ENCODE measurements at regions not wholly inside any gene's neighbourhood (a gene's known extent, or its start where the extent isn't known, plus 50 kb on each side); places are given as distances from the start of the nearest gene placed in this dataset.
"Not testable (repeated sequence)": the region's sequence is repeated elsewhere in the genome, so short reads cannot be mapped to it uniquely, and the experiment has no call there.

GRCh38 chr21:8987896-8988295 is 1533.5 kb upstream of the TPTE start:
- POLR2A ChIA-PET; H2AFZ ChIP-seq (ENCODE audit: insufficient read depth, low read depth, low read length, poor library complexity, severe bottlenecking); H3K4me1 ChIP-seq (ENCODE audit: control insufficient read depth in 2 of 2, insufficient read depth in 2 of 2, low read length in 2 of 2); DNase-seq; H3K27ac ChIP-seq (ENCODE audit: low read length in 2 of 2); H3K4me2 ChIP-seq (replicated peaks; ENCODE audit: low read depth, low read length, poor library complexity, severe bottlenecking); H3K4me3 ChIP-seq (ENCODE audit: control extremely low read depth in 1 of 5, extremely low read depth in 1 of 5, insufficient read depth in 1 of 5, low read depth in 2 of 5, low read length in 4 of 5); intact Hi-C loops (cut with micrococcal nuclease); H3K79me2 ChIP-seq (ENCODE audit: control insufficient read depth, insufficient read depth, low read length); H3K4me1 Mint-ChIP-seq; H3K27ac Mint-ChIP-seq; H3K9ac ChIP-seq (ENCODE audit: low read length); H4K20me1 ChIP-seq (ENCODE audit: control insufficient read depth, insufficient read depth, low read length, poor library complexity, severe bottlenecking); ATAC-seq (ENCODE audit: low read depth); H3K4me3 Mint-ChIP-seq; H3K36me3 ChIP-seq (replicated peaks in 1 of 2; ENCODE audit: control extremely low read depth in 1 of 2, control insufficient read depth in 1 of 2, extremely low read depth in 1 of 2, insufficient read depth in 2 of 2, low read length in 1 of 2); CTCF ChIA-PET: not testable (repeated sequence)
- Mint-ChIP-seq H3K9me3 (ENCODE audit: insufficient read depth) (peaks cover 13% of the 10 kb centered on the region), H3K27me3 (peaks cover 23% of the 10 kb centered on the region)
- H3K9me3 ChIP-seq (ENCODE audit: control extremely low read depth in 1 of 3, control insufficient read depth in 2 of 3, insufficient read depth in 1 of 3, low read length in 2 of 3): peaks cover 0 to 28% (median 6%) of the 10 kb centered on the region in 3 donors
- peaks cover 0 to 13% (median 2%) of the 10 kb centered on the region in 4 experiments for H3K27me3 ChIP-seq (replicated peaks in 1 of 4; ENCODE audit: control extremely low read depth in 1 of 4, control insufficient read depth in 3 of 4, insufficient read depth in 4 of 4, low read length in 3 of 4)
- no CpG with 5 or more reads among the region's 58 CpGs for WGBS (ENCODE audit: insufficient coverage)

- Histone ChIP-seq H3K4me3 (ENCODE audit: control extremely low read depth in 1 of 5, extremely low read depth in 1 of 5, insufficient read depth in 1 of 5, low read depth in 2 of 5, low read length in 4 of 5) (no peak overlapping the region), H3K27me3 (replicated peaks in 1 of 4; ENCODE audit: control extremely low read depth in 1 of 4, control insufficient read depth in 3 of 4, insufficient read depth in 4 of 4, low read length in 3 of 4) (peaks cover 0 to 13% (median 4%) of the 10 kb centered on the region in 4 experiments), H3K9me3 (ENCODE audit: control extremely low read depth in 1 of 3, control insufficient read depth in 2 of 3, insufficient read depth in 1 of 3, low read length in 2 of 3) (peaks cover 3 to 29% (median 6%) of the 10 kb centered on the region in 3 donors), H3K36me3 (replicated peaks in 1 of 2; ENCODE audit: control extremely low read depth in 1 of 2, control insufficient read depth in 1 of 2, extremely low read depth in 1 of 2, insufficient read depth in 2 of 2, low read length in 1 of 2) (no peaks in the 10 kb centered on the region), H3K4me1 (ENCODE audit: control insufficient read depth in 2 of 2, insufficient read depth in 2 of 2, low read length in 2 of 2) (no peaks in the 10 kb centered on the region), H3K27ac (ENCODE audit: low read length in 2 of 2) (no peak overlapping the region), H3K9ac (ENCODE audit: low read length) (no peak overlapping the region), H2AFZ (ENCODE audit: insufficient read depth, low read depth, low read length, poor library complexity, severe bottlenecking) (no peak overlapping the region), H3K79me2 (ENCODE audit: control insufficient read depth, insufficient read depth, low read length) (no peaks in the 10 kb centered on the region), H3K4me2 (replicated peaks; ENCODE audit: low read depth, low read length, poor library complexity, severe bottlenecking) (no peak overlapping the region), H4K20me1 (ENCODE audit: control insufficient read depth, insufficient read depth, low read length, poor library complexity, severe bottlenecking) (no peaks in the 10 kb centered on the region)
- POLR2A ChIA-PET: no interaction called here
- Mint-ChIP-seq H3K4me1 (no peaks in the 10 kb centered on the region), H3K27ac (no peak overlapping the region), H3K27me3 (peaks cover 30% of the 10 kb centered on the region), H3K9me3 (ENCODE audit: insufficient read depth) (peaks cover 16% of the 10 kb centered on the region), H3K4me3 (no peak overlapping the region)
- 73% methylated on average over 7 of the region's 9 CpGs for WGBS (ENCODE audit: insufficient coverage)
- CTCF ChIA-PET: no interaction called here
- no peak for DNase-seq
- intact Hi-C loops (cut with micrococcal nuclease): no loop called here
- TF ChIP-seq EZH2 (IDR thresholded peaks at IDR 0.05; ENCODE audit: borderline replicate concordance, insufficient read depth, low read depth, low read length, poor library complexity, severe bottlenecking): no peak
- TF ChIP-seq CTCF (IDR thresholded peaks at IDR 0.05): no peak
- ATAC-seq (ENCODE audit: low read depth): no peak
Measured at GRCh38 chr21:8988696-8989095, 1532.7 kb upstream of the TPTE start.
